A673 (cell line): ENCODE measurements at regions not wholly inside any gene's neighbourhood (a gene's known extent, or its start where the extent isn't known, plus 50 kb on each side); places are given as distances from the start of the nearest gene placed in this dataset.

Experiments
- BruUV-seq: library from RNA; stranded (reverse); fragments of 400-500 nt; replicated peaks from 2 replicates; lab custom pipeline; 2021; lab: Mats Ljungman, UMichigan
- CTCF ChIA-PET: fragments of 300-600 bp; sonication (Branson Sonifier 250); formaldehyde crosslinking; loops from one replicate; lab custom pipeline; 2022; ENCODE audit warnings: antibody characterized with exemption; lab: Charles Lee
- POLR2A ChIA-PET: fragments of 300-600 bp; sonication (Branson Sonifier 250); formaldehyde crosslinking; loops from one replicate; lab custom pipeline; 2022; ENCODE audit warnings: antibody characterized with exemption; ENCODE audit not compliant: low non-redundant PET; lab: Charles Lee
- DNase-seq: peaks from one replicate; pipeline ENCODE4 v3.0.0-alpha.2; 2015; ENCODE audit warnings: low spot score
- H3K27ac ChIP-seq: fragments of 200-600 bp; sonication (generic); 2 replicates; pipeline ENCODE4 v1.5.1; 2016; ENCODE audit warnings: mixed run types, low read depth, mild to moderate bottlenecking, mixed read lengths, antibody characterized with exemption, low read length; ENCODE audit not compliant: poor library complexity, severe bottlenecking
- H3K27me3 ChIP-seq: fragments of 200-600 bp; sonication (generic); replicated peaks from 2 replicates; pipeline ENCODE4 v1.6.1; 2017; ENCODE audit warnings: mixed run types, low read depth, mild to moderate bottlenecking, mixed read lengths, antibody characterized with exemption, low read length; ENCODE audit not compliant: insufficient read depth, poor library complexity
- H3K36me3 ChIP-seq: fragments of 200-600 bp; sonication (generic); 2 replicates; pipeline ENCODE4 v1.6.1; 2016; ENCODE audit warnings: mixed run types, mild to moderate bottlenecking, mixed read lengths, antibody characterized with exemption, low read length; ENCODE audit not compliant: insufficient read depth, poor library complexity, severe bottlenecking
- H3K4me1 ChIP-seq: fragments of 200-600 bp; sonication (generic); 2 replicates; pipeline ENCODE4 v1.6.1; 2017; ENCODE audit warnings: mixed run types, mild to moderate bottlenecking, mixed read lengths, antibody characterized with exemption, low read length; ENCODE audit not compliant: insufficient read depth, poor library complexity, severe bottlenecking
- H3K4me3 ChIP-seq: fragments of 200-600 bp; sonication (generic); 2 replicates; pipeline ENCODE4 v1.5.1; 2016; ENCODE audit warnings: low read depth, mixed run types, mild to moderate bottlenecking, mixed read lengths, low read length; ENCODE audit not compliant: poor library complexity, severe bottlenecking
- H3K9me3 ChIP-seq: fragments of 200-600 bp; sonication (generic); 2 replicates; pipeline ENCODE4 v1.6.1; 2016; ENCODE audit warnings: mixed run types, low read depth, mild to moderate bottlenecking, mixed read lengths, antibody characterized with exemption, low read length; ENCODE audit not compliant: poor library complexity, severe bottlenecking
- EZH2 ChIP-seq: fragments of 200-600 bp; sonication (generic); IDR thresholded peaks from 2 replicates; pipeline ENCODE4 v1.6.1; 2017; ENCODE audit warnings: borderline replicate concordance, low read depth, mild to moderate bottlenecking, mixed read lengths, antibody characterized with exemption, low read length; ENCODE audit not compliant: poor library complexity, severe bottlenecking
- intact Hi-C: fragments of 100-400 bp; cut with micrococcal nuclease; formaldehyde crosslinking; loops from one replicate; pipeline ENCODE4 v1.10.0; 2022; ENCODE audit not compliant: unreplicated experiment
- TF ChIP-seq, protein P1 (sequence below): fragments of 300-800, 200-600 bp; sonication (generic); conservative IDR thresholded peaks from 2 replicates; pipeline ENCODE4 v1.5.1; 2017; ENCODE audit warnings: low read depth, mild to moderate bottlenecking, antibody characterized with exemption, low read length, moderate library complexity, mixed read lengths

DNA sequence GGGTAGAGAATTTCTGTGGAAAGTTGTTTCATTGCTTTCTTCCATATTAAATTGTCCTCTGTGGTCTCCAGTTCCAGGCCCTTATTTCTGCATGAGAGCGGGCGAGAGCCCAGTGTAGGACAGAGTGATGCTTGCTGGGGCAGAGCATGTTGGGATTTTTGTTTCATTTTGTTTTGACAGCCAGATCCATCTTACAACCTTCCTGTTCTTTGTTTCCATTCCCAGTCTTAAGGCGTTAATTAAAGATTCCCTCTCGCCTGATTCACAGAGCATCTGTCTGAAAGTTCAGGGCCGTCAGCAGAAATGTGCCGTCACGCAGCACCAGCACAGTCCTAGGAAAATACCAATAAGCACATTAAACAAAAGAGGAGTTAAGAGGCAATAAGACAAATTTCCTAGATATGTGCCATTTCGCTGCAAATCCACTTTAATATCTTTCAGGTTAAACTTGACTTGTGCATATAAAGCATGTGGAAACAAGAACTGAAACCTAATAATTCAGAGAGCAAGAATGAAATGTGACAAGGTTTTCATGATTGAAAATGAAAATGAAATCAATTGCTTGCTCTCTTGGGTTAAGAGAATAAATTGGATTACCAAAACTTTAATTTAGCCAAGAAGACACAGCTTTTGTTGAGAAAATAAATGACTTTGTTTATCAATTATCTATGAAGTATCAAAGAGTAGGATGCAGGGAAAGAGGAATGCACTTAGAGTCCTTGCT is 210.7 kb upstream of the SLC10A2 start:
- intact Hi-C loops: no loop called here
- CTCF ChIA-PET: no interaction called here
- Histone ChIP-seq H3K9me3 (no peaks in the 10 kb centered on the region), H3K4me3 (no peak overlapping the region), H3K4me1 (no peaks in the 10 kb centered on the region), H3K27me3 (no peaks in the 10 kb centered on the region), H3K27ac (no peak overlapping the region), H3K36me3 (no peaks in the 10 kb centered on the region)
- BruUV-seq: no TSS peak
- POLR2A ChIA-PET: no interaction called here
- no peak for TF ChIP-seq EZH2
- TF ChIP-seq, protein P1, sequence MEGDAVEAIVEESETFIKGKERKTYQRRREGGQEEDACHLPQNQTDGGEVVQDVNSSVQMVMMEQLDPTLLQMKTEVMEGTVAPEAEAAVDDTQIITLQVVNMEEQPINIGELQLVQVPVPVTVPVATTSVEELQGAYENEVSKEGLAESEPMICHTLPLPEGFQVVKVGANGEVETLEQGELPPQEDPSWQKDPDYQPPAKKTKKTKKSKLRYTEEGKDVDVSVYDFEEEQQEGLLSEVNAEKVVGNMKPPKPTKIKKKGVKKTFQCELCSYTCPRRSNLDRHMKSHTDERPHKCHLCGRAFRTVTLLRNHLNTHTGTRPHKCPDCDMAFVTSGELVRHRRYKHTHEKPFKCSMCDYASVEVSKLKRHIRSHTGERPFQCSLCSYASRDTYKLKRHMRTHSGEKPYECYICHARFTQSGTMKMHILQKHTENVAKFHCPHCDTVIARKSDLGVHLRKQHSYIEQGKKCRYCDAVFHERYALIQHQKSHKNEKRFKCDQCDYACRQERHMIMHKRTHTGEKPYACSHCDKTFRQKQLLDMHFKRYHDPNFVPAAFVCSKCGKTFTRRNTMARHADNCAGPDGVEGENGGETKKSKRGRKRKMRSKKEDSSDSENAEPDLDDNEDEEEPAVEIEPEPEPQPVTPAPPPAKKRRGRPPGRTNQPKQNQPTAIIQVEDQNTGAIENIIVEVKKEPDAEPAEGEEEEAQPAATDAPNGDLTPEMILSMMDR: no peak
- DNase-seq: no peak

- no TSS peak for BruUV-seq
- no peaks in the 10 kb centered on the region for H3K36me3 ChIP-seq
- POLR2A ChIA-PET: no interaction called here
Measured at GRCh38 chr13:103275722-103276121, 209.5 kb upstream of the SLC10A2 start.

GRCh38 chr13:103275081-103275480 is 208.9 kb upstream of the SLC10A2 start:
- Histone ChIP-seq H3K9me3 (no peaks in the 10 kb centered on the region), H3K4me3 (no peak overlapping the region), H3K36me3 (no peaks in the 10 kb centered on the region), H3K27ac (no peak overlapping the region), H3K4me1 (no peaks in the 10 kb centered on the region), H3K27me3 (peaks cover 8% of the 10 kb centered on the region)
- no TSS peak for BruUV-seq
- ChIA-PET POLR2A (no interaction called here), CTCF (no interaction called here)
- no peak for TF ChIP-seq EZH2
- TF ChIP-seq, protein P1: no peak
- intact Hi-C loops: no loop called here
- DNase-seq: no peak

More at GRCh38 chr13:103275722-103276121, 209.5 kb upstream of the SLC10A2 start:
- Histone ChIP-seq H3K4me3 (no peak overlapping the region), H3K9me3 (no peaks in the 10 kb centered on the region), H3K27me3 (peaks cover 3% of the 10 kb centered on the region), H3K27ac (no peak overlapping the region), H3K4me1 (no peaks in the 10 kb centered on the region)
- no peak for TF ChIP-seq EZH2
- TF ChIP-seq, protein P1: no peak
- CTCF ChIA-PET: no interaction called here
- no peak for DNase-seq
- intact Hi-C loops: no loop called here
